HEK293T (cell line): ENCODE measurements at regions not wholly inside any gene's neighbourhood (a gene's known extent, or its start where the extent isn't known, plus 50 kb on each side); places are given as distances from the start of the nearest gene placed in this dataset.
"Not testable (repeated sequence)": the region's sequence is repeated elsewhere in the genome, so short reads cannot be mapped to it uniquely, and the experiment has no call there.

Experiments
- FOXA1 ChIP-seq: fragments of 450-650 bp; IDR thresholded peaks from 2 replicates; pipeline ENCODE4 v1.6.1; 2016; ENCODE audit warnings: mild to moderate bottlenecking
- FOXK2 ChIP-seq: fragments of 450-650 bp; IDR thresholded peaks from 2 replicates; pipeline ENCODE4 v1.6.1; 2016; ENCODE audit warnings: mild to moderate bottlenecking
- HDGF ChIP-seq: fragments of 450-650 bp; IDR thresholded peaks from 2 replicates; pipeline ENCODE4 v1.6.1; 2017; ENCODE audit warnings: antibody characterized with exemption, borderline replicate concordance
- L3MBTL2 ChIP-seq: fragments of 450-650 bp; conservative IDR thresholded peaks from 2 replicates; pipeline ENCODE4 v1.6.1; 2016; ENCODE audit warnings: mild to moderate bottlenecking
- LEF1 ChIP-seq: fragments of 450-650 bp; IDR thresholded peaks from 2 replicates; pipeline ENCODE4 v1.6.1; 2017; ENCODE audit warnings: mild to moderate bottlenecking, borderline replicate concordance
- SP1 ChIP-seq: fragments of 450-650 bp; IDR thresholded peaks from 2 replicates; pipeline ENCODE4 v1.6.1; 2017
- SUZ12 ChIP-seq: fragments of 450-650 bp; IDR thresholded peaks from 2 replicates; pipeline ENCODE4 v1.6.1; 2016; ENCODE audit warnings: mild to moderate bottlenecking

GRCh38 chr10:38354410-38354809, 260.3 kb downstream of the ZNF37A start:
- not testable (repeated sequence) for TF ChIP-seq FOXA1, L3MBTL2, SUZ12, LEF1, SP1, HDGF, FOXK2
